GM18858 (cell line): ENCODE measurements at regions not wholly inside any gene's neighbourhood (a gene's known extent, or its start where the extent isn't known, plus 50 kb on each side); places are given as distances from the start of the nearest gene placed in this dataset.

Experiments
- ATAC-seq: cut with Tn5 transposase; IDR thresholded peaks from one replicate; pipeline ENCODE4 v1.9.1; 2021; ENCODE audit not compliant: unreplicated experiment

DNA sequence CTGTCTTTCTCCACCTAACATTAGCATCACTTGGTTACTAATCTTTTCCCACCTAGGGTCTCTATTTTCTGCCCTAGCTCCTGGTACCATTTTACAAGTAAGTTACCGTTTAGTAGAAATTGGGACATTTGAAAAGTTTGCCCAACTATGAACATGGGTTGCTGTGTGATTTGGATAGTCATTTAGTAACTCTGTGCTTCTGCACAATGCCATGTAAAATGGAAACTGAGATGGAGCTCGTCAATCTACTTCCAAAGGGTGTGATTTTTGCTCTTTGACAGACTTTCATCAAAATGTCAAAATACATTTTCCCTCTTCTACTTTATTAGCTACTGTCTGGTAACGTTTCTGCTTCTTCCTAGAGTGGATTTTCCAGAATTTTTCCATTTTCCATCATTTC lies 381.5 kb upstream of the B3GALT2 start:
- ATAC-seq, result no peak

DNA sequence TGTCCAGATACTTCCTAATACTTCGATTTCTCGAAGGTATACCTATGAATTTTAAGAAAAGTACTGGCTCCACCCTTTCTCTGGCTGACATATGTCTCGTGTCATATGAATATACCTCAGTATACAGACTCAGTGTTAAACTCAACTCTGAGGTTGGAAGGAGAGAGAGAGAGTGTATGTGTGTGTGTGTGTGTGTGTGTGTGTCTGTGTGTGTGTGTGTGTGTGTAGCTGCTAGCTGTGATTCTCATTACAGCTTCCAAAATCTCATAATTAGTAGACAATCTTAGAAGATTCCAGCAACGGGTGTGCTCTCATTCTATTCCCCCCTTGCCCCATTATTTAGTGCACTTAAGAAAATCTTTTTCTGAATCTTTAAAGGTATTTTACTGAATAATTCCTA lies 380.3 kb upstream of the B3GALT2 start:
- no peak for ATAC-seq

DNA sequence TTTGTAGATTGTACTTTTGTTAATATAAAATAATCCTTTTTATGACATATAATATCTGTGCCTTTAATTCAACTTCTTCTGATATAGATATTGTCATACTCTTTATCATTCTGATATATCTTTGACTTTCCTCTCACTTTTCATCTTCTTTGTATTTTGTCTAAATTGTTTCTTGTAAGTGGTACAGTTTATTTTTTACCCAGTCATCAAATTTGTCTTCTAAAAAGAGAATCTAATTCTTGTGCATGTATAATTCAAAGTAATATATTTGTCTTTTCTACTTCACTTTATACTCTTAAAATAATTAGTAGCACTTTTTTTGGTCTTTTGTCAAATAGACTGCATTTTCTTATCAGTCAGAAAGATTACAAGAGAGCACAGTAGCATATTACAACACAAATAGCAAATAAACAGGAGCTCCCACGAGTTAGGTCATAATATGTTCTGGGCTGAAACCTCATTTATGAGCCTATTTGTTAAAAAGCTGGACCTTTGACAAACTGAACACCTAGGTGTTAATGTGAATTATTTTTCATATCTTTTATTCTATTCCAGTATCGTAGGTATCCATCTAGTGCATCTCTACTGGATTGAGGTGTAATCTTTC lies 379.7 kb upstream of the B3GALT2 start:
- no peak for ATAC-seq

GRCh38 chr1:193562121-193562520 lies 375.7 kb upstream of the B3GALT2 start:
- no peak for ATAC-seq

GRCh38 chr1:193558491-193559028 lies 372.1 kb upstream of the B3GALT2 start:
- no peak for ATAC-seq

DNA sequence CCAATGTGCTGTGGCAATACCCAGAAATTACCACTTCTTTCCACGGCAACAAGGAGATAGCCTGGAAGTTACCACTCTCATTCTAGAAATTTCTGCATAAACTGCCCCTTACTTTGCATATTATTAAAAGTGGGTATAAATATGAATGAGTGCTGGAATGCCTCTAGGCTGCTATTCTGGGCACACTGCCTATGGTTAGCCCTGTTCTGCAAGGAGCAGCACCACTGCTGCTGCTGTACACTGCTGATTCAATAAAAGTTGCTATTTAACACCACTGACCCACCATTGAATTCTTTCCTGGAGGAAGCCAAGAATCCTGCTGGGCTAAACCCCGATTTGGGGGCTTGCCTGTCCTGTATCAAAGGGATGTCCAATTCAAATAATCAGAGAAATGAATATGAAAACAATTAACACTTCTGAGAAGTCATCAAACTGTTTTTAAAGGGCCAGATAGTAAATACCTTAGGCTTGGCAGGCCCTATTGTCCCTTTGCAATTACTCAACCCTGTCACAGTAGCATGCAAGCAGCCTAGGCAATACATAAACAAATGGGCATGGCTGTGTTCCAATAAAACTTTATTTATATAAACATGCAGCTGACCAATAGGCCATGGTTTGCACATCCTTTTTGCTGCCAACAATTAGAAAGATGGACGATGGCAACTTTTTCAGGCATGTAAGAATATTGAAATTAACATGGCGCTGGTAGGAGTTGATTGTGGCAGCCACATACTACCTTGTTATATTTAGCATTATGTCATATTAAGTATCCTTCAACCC lies 369.4 kb upstream of the B3GALT2 start:
- ATAC-seq, result no peak

DNA sequence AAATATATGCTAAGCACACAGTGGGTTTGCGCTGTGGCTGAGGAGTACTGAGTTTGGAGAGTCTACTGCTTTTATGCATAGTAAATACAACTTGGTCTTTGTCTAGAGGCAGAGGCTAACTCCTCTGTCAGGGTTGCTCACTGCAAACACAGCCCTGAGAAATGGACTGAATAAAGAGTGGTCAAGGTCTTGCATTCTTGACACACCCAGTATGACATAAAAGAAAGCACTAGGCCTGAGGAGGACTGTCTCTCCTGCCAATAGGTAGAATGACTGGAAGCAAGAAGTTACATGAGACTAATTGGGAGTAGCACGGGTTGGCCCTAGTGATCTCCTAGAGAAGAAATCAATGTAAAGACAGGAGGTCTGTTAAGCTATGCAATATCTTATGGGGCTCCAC lies 367.2 kb upstream of the B3GALT2 start:
- no peak for ATAC-seq

DNA sequence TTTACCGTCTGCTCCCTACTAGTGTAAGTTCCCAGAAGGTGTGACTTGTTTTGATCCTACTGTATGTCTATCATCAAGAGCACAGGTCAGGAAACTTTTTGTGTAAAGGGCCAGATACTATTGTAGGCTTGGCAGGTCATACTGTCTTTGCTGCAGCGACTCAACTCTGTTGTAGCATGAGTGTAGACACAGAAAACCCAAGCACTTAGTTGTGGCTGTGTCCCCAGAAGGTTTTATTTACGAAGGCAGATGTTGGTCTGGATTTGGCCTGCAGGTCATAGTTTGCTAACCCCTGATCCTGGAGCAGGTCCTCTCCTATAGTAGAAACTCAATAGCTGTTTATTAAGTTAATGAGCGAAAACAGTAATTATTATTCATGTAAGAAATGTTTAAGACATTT lies 365.9 kb upstream of the B3GALT2 start:
- ATAC-seq, result no peak

DNA sequence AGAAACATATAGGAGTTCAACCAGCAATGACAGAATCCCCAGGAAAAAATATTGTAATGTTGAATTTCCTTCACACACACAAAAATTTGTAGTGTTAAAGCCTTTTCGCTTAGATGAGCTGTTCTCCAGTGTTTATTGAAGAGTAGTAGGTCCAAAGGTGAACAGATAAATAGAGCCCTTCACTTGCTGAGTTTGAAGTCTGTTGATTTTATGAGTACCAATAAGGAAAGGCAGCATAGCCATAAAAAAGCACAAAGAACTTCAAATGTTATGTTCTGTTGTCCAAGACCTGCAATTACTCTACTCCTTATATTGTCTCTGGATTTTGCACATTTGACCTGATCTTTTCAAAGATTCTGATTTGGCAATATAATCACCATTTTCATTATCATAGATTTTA lies 362.7 kb upstream of the B3GALT2 start:
- ATAC-seq, result no peak

GRCh38 chr1:193545171-193545570 lies 358.8 kb upstream of the B3GALT2 start:
- no peak for ATAC-seq

- ATAC-seq, result no peak
Measured at GRCh38 chr1:193543259-193543658, 356.8 kb upstream of the B3GALT2 start.

DNA sequence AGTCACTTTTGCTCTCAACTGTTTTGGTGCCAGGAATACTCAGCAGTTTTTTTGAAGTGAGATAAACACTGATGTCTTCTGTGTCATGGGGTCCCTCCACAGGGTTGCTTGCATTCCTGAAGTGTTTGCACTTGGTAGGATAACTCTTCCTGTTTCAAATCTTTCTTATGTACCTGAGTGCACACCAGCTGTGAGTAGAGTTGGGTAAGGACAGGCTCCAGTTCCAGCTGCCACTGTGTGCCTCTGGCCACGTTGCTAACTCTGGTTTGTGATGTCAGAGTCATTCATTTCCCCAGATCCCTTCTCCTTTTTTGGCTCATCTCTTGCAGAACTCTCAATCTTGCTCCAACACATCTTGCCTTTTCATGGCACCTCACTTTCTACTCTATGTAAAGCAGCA lies 356.3 kb upstream of the B3GALT2 start:
- no peak for ATAC-seq

GRCh38 chr1:193540511-193540910 lies 354.1 kb upstream of the B3GALT2 start:
- ATAC-seq, result no peak

- peak; percentile 46 for ATAC-seq
Measured at GRCh38 chr1:193539731-193540459, 353.5 kb upstream of the B3GALT2 start.

- ATAC-seq, result no peak
Measured at GRCh38 chr1:193538680-193539079, 352.3 kb upstream of the B3GALT2 start.

GRCh38 chr1:193538003-193538354 lies 351.6 kb upstream of the B3GALT2 start:
- no peak for ATAC-seq

GRCh38 chr1:193537266-193538002 lies 351.0 kb upstream of the B3GALT2 start:
- peak; percentile 79 for ATAC-seq

DNA sequence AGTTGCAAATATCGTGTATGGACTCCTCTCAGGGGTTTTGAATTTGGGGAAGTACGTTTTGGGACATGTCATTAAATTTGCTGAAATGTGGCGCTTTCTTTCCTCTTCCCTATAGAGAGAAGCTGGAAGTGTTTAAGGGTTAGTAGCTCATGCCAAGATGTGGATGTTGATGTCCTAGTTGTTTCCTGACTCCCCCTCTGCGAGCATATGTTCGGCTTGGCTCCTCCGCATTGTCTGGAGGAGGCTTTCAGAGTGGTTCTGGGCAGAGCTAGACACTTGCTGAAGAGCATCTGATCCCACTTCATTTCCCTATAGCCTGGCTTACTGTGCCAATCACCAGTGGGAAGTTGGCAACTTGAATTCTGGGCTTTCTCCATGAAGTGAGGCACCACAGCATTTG lies 347.4 kb upstream of the B3GALT2 start:
- no peak for ATAC-seq

DNA sequence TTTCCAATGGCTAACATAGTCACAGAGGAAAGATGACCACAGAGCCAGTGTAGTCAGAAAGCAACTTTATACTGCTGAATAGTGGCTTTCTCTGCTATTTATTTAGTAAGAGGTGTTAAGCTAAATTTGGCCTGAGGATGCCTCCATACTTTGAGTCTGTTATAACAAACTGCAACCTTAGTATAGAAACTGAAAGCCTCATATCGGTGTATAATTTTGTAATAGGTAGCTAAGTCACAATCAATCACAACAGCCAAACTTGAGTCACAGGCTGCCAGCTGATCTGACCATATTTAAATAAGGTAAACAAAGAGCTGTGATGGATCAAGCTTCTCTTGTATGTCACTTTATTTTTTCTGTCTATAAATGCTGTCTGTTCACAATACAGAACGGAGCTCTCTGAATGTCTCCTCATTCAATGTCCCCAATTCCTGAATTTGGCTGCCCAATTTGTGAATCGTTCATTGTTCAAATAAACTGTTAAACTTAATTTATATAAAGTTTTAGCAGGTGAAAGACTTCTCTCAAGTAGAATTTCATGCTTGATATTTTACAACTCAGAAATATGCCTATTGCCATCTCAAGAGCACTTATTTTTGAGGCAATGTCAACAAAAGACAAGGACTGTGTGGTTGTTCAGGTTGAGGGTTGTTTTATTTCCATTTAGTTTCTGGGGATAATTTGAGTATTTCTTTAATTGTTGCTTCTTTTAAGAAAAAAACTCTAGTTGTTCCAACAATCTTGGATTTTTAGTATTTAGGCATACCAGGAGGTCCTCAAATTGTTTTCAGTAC lies 339.7 kb upstream of the B3GALT2 start:
- ATAC-seq, result peak; percentile 67

GRCh38 chr1:193525411-193525810 lies 339.0 kb upstream of the B3GALT2 start:
- no peak for ATAC-seq
